DMS 273 treated with DMSO at 0.1 percent for 48 hours (cell line): ENCODE measurements at regions not wholly inside any gene's neighbourhood (a gene's known extent, or its start where the extent isn't known, plus 50 kb on each side); places are given as distances from the start of the nearest gene placed in this dataset.

Source experiments
- DNase-seq: peaks from one replicate; lab custom pipeline; 2025; lab: John Stamatoyannopoulos, UW

DNA sequence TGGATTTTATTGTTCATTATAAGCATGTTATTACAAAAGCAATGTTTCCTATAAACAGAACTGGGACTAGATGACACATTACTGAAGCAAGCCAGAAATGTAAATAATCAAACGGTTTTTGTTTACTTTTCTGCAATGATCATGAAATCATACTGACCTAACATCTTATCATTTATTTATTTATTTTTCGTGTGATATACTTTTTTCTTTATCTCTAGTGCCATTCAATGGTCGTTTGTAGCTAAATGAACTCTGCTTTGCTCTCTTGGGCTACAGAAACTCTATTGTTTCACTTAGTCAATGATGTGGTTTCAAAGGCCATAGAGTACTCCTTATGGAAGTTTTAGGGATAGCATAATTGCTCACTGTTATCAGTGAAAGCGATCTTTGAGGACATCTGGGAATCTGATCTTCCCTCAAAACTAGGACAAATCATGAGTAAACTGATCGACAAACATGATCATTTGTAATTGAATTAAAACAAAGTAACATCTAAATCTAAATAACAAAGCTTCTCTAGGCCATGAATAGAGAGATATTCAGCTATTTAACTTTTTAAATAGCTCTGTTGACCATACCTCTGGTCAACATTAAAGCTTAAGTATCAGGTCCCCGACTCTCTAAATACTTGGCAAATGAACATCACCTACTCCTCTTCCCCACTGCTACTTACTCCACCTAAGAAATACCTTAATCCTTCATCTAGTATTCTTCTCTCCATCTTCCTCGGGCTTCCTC is 933.4 kb downstream of the TFAP2A start:
- DNase-seq: no peak

DNA sequence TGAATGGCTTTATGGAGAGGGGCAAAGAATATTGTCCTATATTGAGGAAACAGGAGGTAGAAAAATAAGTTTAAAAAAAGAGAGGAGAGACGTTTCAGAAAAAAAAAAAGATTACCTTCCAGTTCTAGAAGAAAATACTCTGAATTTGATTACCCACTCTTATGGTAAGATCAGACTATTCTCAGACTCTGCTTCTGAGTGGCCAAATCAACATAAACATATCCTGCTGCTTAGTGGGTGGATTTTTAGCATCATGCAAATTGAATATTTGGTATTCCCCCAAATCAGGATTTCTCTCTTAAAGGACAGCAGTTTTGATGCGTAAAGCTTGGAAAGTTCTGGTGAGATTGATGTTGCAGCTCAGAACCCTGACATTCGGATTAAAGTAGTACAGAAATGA is 946.6 kb downstream of the TFAP2A start:
- DNase-seq: no peak

DNA sequence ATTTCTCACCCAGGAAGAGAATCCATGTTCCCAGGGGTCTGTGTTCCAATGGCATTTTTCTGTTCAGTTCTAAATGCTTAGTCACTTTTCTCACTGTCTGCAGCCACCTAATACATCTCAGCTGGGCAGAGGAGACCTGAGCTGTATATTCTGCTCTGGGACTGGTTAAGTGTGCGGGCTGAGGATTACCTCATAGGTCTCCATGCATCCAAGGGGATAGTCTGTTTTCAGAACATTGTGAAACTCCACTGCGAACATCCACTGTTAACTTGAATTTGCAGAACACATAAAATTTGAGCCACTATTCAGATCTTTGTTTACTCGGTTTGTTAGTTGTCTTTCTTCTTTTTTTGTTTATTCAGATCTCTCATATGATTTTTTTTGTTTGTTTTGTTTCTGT is 947.1 kb downstream of the TFAP2A start:
- no peak for DNase-seq

DNA sequence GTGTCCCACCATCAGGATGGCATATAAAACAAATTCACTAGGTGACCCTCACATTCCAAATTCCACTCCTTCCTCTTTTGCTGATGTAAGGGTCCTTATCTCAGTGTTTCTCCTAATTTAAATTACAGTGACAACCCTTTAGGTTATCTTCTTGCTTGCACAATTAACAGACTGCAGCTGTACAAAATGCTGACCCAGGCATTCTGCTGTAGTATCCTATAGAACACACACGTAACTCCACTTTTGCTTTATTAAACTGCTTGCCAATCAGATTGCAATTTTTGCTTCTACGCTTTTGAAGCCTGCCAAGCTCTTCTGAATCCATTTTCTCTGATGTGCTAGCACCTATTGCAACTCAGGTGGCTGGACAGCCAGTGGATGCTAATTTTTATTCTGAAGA is 950.3 kb downstream of the TFAP2A start:
- DNase-seq: no peak

DNA sequence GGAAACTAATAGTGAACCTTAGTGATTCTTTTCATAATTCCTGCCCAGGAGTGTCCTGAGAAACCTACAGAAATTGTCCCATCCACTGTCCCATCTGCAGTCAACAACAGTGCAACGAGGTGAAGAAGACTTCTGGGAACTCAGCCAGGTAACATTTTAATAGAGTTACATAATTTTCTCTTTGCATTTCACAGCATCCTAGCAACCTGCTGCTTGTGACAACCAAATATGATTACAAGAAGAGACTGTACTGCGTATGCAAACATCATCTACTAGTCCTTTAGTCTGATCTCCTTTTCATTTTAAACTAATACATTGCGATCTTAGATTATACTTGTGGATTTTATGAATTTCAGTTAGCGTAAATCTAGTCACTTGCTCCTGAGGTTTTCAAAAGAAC is 951.6 kb downstream of the TFAP2A start:
- no peak for DNase-seq

DNA sequence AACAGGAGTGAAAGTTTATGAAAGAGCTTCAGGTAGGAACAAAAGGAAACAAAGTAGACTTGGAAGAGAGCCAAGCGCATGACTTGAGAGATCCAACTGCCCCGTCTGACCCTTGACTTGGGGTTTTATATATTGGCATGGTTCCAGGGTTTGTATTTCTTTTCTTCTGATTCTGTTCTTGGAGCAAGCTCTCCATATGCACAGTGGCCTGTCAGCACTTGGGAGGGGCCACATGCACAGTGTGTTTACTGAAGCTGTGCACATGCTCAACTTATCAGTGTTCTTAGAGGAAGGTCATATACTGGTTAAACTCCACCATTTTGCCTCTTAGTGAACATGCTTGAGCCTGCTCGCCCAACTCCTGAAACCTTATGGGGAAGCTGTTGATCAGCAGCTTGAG is 953.7 kb downstream of the TFAP2A start:
- DNase-seq: no peak

DNA sequence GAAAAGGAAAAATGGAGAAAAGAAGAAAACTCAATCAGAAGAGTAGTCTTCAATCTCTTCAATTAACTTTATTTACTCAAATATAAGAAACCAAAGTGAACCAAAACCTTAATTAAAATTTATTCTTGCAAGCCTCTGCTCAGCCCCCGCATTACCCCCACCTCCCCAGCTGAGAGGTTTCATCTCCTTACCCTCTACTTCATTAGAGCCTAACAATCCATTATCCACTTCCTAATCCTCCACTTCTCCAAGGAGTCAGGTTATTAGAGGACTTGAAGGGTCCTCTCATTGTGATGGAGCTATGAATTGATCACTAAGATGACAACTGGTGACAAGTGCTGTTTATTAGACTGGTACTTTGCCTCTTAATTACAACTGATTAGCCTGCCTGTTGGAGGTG is 956.5 kb downstream of the TFAP2A start:
- DNase-seq: no peak

DNA sequence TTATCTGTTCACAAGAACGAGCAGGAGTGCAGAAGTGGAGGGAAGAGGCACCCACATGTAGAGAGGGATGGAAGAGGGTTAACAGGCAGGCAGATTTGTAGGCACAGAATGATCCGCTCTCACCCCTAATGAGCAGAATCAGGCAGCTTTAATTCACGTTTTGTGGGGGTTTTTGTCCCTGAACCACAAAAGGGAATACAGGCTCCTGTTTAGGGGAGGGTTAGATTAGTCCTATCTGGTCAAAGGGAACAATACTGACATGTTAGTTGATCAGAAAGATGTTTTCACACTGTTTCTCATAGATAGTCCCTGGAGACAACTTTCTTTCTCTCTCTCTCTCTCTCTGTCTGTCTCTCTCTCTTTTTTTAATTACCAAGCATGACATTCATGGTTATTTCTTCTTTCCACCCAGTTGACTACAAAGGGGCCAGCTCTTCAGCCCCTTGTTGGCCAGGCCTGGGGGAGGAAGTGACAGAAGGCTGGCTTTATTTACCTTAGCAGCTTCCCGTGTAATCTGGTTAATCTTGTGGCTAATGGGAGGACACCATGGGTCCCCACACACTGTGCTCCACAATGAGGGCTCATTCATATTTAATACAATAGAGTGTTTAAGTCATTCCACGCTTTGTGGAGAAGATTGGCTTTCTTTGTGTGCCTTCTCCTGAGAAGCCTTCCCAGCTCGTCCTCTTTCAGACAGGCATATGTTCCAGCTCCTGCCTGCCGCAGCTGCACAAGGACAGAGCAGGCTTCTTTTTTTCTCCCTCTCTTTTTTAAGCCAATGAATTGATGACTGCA is 958.8 kb downstream of the TFAP2A start:
- no peak for DNase-seq

DNA sequence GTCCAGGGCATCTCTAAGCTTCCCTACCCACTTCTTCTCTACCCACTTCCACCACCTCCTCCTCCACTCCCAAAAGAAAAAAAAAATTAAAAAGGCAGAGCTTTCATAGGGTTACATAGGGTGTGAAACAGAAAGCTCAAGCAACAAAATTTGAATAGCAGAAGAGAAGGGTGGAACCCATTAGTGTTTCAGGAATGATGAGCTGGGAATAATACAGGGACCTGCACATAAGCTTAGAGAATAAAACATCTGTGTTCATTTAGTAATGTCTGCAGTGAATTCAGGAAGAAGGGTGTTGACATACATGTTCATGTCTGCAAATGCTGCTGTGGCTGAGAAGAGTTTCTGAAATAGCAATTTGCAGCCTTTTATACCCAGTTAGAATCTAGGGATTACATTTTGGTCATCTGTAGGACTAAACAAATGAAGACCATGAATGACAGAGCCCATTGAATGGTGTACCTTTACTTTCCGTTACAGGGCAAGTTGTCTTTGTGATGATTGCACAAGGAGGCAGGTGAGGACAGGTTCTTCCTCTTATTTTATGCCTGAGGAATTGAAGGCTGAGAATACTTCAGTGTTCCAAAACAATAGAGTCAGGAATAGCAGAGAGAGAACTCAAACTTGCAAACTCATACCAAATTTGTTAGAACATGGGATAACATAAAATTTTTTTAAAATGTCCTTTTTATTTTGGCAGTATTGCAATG is 975.1 kb downstream of the TFAP2A start:
- no peak for DNase-seq

DNA sequence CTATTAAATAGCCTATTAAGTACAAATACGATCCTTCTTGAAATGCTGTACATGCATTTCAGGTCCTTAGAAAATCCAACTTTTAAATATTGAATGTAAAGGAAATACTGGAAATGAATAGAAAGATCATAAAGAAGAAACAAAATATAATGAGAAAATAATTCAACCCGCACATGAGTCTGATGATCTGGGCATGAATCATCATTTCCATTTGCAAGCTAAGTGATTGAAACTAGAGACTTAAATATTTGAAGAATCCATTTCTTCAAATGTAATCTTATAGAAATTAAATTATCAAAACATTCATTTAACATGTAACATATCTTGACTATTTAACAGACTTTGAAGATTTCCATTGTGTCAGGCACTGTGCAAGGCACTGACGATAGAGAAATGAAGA is 977.0 kb downstream of the TFAP2A start:
- no peak for DNase-seq

DNA sequence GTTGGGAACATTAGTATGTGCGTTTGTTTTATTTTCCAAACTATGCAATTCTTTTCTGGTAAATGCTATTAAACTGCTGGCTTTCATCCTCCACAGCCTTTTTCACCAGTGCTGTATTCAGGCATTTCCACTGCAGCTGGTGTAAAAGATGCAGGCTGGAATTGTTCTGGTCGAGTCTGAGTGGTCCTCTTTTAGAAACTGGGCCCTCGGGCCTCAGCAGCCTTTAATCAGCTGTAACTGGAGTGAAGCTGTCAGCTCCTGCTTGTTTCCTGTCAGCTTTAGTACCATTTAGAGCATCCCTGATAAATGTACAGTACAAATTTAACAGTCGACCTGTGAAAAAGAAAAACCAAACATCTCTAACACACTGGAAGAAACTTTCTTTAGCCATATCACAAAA is 979.6 kb downstream of the TFAP2A start:
- no peak for DNase-seq

DNA sequence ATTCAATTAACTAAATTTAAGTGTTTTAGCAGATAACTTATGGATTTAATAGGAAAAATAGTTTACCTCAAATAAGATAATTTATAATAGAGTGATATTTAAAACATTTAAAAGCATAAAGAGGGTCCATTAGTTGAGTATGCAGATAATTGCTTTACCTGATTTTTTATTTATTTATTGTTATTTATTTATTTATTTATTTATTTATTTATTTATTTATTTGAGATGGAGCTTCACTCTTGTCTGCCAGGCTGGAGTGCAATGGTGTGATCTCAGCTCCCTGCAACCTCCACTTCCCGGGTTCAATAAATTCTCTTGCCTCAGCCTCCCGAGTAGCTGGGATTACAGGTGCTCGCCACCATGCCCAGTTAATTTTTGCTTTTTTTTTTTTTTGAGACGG is 982.9 kb downstream of the TFAP2A start:
- no peak for DNase-seq

DNA sequence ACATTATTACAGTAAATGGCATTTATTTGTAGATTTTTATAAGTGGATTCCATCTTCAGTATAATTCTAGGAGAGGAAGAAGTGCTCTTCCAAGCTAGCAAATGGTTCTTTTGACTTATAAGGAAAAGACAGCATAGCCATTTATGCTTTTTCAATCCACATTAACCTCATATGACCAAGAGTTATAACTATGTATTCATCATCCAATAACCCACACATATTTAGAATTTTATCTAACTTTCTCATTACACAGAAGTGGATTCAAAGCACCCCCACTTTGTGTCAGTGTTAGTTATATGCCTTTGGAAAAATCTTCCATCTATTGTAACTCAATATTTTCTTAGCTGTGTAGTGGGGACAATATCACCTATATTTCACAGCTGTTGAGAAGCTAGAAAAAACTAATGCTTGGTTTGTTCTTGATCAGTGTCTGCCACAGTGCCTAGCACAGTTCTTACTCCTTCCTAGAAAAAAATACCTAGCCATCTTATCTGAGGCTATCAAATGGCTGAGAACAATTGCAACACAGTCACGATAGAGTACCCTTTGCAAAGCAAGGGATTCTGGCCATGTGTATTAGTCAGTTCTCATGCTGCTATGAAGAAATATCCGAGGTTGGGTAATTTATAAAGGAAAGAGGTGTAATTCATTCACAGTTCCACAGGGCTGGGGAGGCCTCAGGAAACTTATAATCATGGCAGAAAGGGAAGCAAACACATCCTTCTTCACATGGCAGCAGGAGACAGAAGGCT is 986.3 kb downstream of the TFAP2A start:
- no peak for DNase-seq

DNA sequence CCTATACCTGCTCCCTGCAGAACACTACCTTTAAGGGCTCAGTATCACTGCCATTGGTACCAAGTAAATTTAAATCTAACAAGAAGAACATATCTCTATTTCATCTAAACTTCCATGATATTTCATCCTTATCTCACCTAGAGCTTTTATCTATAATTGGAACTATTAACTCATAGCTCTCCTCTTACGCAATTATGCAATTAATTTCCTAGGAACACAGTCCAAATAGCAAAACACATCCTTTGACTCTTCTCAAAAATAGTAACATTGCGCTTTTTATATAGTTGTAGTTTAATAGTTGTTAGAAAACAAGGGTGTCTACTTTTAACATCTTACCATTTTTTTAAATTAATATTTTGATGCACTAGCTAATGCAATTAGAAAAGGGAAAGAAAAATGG is 986.8 kb upstream of the SLC35B3 start:
- no peak for DNase-seq

DNA sequence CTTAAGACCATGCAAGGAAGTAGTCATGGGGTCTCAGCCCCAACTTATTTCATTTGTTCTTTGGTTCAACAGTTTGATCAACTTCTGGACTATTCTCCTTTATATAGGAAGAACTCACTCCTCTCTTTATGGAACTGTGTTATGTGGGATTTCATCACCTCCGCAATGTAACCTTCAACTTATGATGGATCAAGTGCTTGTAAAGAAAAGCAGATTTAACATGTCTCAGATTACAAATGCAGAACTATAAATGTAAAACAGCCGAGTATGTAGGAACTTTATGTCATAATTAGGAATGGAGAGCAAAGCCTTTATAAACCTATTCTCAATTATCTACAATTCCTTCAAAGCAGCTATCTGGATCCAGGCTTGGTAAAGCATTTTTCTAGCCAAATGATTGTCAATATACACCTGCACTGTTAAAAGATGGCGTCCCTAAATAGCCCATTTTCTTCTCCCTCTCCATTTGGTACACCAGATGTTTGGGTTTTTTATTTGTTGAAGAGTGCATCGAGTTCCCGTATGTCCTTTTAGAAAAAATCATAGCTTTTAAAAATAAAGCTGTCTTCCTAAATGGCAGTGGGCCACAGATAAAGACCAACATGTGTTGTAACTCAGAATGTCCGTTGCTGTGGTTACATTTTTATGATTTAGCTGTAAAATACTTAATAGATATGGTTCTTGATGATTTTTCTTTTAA is 985.1 kb upstream of the SLC35B3 start:
- peak; percentile 2 for DNase-seq

DNA sequence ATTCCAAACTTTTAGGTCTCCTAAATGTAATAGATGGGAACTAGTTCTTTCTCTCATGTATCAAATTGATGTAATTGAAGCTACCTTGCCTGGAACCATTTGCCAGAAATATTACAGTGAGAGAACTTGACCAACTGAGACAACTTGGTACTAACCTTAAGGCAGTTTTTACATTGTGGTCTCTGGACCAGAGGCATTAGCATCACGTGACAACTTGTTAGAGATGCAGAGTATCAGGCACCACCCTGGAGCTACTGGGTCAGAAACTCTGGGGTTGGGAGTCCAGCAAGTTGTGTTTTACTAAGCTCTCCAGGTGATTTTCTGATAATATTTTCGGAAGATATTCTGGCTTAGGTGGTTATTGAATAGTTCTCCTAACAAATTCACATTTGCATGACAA is 982.1 kb upstream of the SLC35B3 start:
- no peak for DNase-seq

DNA sequence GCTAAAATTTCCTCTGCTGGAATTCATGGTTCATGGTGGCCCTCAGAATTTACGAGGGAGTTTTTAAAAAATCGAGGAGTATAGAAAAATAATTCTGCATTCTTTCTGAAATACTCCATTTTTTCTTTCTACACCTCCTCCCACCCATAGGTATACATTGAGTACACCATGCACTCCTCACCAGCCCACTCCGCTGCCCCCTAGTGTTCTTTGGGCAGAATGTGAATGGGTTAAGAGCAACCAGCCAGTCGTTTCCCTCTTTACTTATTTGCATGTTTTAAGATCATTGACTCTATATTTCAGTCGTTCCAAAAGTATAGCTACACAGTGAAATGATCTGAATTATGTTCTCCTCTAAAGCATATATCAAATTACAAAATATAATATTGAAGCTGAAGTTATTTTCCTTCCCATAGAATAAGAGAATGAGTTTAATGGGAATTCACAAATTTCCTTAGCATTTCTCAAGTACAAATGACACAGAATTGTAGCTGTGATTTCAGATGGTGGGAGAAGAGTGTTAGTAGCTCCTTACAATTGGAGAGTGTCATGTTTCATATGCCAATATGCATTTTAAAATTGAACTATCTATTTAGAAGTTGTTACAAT is 977.7 kb upstream of the SLC35B3 start:
- peak; percentile 12 for DNase-seq

DNA sequence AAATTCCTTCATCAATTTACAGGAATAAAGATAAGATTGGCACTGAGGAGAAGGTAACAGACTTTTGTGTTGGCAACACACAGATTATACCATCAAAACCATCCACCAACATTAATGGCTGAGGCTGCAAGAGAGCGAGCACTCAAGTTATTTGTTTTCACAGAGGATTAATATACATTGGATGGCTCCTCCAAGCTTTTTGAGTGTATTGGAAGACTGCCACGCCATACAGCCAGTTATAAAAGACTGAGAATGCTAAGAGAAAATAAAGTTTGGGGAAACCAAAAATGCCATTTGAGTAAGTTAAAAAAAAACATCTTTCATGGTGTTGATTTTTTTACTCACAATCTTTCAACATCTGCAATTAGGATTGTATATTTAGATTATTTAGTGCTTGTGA is 973.8 kb upstream of the SLC35B3 start:
- no peak for DNase-seq

DNA sequence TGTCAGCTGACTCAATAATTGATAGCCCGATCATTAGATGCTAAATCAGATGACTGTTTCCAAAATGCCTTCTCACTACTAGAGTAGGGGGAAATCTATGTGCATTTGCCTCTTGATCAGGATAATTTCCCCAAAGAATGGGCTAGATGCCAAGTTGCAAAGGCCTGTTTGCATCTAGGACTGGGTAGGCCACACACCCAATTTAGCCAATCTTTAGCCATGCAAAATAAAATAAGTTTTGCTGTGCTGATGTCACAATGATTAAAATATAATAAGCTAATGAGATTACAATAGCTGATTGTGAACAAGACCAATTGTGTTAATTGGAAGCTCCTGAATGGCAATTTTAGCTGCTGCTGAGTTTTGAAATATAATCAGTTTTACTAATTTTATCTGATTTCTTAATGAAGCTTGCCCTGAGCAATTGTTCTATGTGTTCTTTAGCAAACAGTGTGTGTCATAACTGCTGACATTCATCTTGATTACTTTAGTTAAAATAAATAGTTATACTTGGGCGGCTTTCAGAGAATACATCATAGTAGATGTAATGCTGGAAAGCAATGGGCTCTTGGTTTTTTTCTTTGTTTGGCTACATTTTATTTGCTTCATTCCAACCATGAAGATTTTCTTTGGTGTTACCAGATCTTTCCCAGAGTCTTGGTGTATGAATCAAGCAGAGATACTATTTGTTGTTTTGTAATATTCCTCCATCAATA is 973.2 kb upstream of the SLC35B3 start:
- no peak for DNase-seq

DNA sequence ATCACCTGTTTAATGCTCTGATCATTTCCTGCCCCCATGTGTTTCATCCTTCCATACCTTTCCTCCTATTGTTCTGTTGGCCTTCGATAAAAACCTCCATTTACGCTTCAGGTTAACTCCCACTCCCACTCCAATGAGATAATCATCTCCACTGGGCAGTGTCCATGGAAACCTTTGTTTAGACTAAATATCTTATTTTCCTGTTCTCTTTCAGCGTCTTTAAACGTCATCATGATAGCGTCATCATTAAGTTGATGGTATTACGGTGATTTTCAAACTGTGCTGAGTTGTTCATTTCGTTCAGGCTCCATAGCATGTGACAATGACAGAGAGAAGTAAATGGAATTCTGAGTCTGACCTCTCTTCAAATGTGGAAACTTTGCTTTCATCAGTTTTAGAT is 970.5 kb upstream of the SLC35B3 start:
- no peak for DNase-seq

DNA sequence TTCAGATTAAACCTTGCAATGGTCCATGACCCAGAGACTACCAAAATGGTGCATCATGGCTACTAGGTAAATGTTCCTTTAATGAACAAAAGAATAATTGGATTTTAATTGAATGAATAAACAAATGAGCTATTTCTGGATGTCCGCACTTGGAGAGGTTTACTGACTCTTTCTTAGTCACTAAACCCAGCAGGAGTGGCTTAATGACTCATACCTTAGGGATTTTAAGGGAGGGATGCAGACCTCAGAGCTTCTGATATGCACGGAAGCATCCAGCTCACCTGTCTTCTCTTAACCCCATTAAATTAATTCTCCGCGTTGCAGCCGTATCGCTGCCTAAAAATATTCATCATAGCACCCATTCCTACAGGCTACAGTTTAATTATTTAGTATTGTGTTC is 970.0 kb upstream of the SLC35B3 start:
- DNase-seq: no peak
